GM19455 (cell line): ENCODE measurements at regions not wholly inside any gene's neighbourhood (a gene's known extent, or its start where the extent isn't known, plus 50 kb on each side); places are given as distances from the start of the nearest gene placed in this dataset.
"Not testable (repeated sequence)": the region's sequence is repeated elsewhere in the genome, so short reads cannot be mapped to it uniquely, and the experiment has no call there.

Experiments used
- ATAC-seq: cut with Tn5 transposase; IDR thresholded peaks from one replicate; pipeline ENCODE4 v1.9.1; 2021; ENCODE audit not compliant: unreplicated experiment

DNA sequence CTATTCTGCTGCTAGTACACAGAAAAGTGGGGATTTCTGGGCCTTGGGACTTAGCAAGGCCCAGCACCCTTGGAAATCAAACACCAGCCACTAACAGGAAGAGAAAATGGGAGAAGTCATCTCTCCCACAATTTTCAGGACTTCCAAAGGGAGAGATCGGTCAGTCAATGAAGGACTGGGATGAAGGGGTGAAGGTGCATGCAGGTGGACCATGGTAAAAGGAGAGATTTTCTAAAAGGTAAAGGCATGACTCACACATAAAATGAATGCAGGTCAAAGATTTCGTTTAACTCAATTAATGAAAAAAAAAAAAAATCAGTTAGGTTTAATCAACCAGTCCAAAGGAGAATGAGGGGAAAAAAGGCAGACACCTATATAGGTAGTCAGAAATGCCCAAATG, 176.4 kb upstream of the PROK2 start:
- ATAC-seq = no peak

DNA sequence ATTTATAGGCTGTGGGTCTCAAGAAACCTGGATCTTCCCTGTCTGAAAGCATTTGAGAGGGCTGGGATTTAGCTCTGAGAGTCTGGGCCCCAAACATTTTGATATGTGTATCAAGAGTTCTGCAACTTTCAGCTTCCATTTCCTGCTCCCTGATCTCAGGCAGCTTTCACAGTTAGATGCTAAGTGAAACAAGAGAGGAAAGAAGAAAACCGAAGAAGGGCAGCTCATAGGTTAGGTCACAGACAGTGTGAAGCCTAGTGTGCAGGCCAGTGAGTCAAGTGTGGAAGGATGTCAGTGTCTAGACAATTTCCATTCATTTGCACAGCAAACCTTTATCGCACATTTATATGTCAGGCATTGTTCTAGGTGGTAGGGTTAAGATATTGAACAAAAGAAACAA, 173.6 kb upstream of the PROK2 start:
- ATAC-seq = no peak

DNA sequence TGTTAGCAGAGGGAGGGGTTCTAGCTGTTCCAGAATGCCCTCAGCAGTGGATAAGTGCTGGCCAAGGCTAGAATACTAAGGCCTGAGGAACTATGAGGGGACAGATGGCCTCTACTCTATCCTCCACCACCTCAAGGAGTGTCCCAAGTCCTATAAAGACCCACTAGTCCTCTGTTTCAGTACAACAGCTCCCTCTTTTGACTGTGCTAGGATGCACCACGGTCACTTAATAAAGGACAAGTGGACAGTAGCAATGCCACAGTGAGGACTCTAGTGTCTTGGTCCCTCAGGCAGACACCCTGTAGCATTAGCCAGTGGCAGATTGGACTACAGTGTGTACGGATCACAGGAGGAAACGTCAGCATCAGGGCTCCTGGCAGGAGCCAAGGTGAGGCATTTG, 171.8 kb upstream of the PROK2 start:
- ATAC-seq = no peak

DNA sequence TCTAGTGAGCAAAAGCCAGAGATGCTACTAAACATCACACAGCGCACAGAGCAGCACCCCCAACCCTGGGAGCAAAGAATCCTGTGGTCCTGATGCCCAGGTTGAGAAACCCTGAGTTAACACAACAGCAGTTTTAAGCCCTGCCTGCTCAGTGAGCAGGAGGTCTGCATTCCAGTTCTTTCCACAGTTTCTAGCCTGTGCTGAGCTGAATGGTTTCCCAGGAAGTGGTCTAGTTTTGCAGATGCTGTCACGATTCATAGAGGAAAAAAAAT, 171.1 kb upstream of the PROK2 start:
- ATAC-seq = no peak

DNA sequence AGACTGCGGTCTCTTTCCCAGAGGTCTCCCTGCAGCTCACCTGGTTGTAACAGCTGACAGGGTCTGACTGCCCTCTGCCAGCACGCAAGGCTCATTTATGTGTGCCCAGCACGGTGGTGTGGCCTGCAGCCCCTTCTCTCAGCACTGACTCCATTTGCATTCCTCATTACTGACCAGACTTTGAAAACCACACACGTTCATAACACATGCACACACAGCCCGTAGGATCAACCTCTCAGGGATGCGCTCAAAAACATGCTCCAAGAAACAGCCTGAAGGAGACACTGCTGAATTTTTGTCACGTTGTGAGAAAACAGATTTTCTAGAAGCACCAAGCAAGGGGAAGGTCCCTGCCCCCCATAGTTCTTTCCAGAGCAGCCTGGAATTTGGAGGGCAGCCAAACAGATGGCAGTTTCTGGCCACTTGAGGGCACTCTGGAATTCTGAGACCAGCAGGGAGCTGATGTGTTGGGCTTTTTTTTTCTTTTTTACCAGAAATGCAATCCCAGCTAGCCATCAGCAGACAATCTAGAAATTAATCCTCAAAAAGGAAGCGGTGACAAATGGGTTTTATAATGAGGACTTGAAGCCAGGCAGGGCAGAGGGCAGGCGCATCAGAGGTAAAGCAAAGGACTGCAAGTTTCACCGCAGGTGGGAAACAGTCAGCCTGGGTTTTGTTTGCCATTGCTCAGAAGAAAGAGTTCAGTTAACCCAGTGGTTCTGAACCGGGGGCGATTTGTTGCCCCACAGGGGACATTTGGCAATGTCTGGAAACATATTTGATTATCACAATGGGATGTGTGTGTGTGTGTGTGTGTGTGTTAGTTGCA, 170.5 kb upstream of the PROK2 start:
- no peak for ATAC-seq

GRCh38 chr3:71951842-71952241, 166.9 kb upstream of the PROK2 start:
- no peak for ATAC-seq

DNA sequence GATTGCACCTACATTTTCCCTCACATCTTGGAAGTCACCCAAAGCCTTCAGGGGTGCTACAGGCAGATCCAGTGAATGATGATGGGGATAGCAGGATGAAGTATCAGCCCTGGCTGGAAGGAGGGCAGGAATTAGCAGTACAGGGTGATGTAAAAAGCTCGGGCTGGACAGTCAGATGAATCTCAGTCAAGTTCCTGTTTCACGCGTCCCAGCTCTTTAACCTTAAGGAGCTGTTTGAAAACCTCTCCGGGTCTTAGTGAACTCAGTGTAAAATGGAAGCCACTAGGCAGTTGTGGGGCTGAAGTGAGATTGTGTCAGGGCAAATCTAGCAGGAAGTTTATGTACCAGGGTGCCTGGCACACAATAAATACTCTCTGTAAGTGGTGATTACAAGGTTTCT, 166.4 kb upstream of the PROK2 start:
- ATAC-seq = no peak

DNA sequence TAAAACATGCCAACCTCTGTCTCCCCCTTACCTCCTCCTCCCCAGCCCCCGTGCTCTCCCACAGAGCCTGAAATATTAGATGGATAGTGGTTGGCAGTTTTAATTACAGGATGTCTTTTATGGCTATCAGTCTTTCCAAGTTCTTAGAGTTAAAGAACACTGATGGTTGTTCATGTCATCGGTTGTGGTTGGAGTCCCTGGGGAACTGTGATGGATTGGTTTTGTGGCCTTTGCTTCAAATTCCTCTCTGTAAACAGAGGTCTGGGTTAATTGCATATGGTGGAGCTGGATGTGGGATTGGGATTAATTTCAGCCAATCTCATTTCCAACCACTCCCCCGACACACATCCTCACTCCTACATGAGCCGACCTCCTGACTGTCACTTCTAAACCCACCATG, 164.5 kb upstream of the PROK2 start:
- ATAC-seq = no peak

GRCh38 chr3:71944482-71945065, 159.6 kb upstream of the PROK2 start:
- ATAC-seq = no peak

DNA sequence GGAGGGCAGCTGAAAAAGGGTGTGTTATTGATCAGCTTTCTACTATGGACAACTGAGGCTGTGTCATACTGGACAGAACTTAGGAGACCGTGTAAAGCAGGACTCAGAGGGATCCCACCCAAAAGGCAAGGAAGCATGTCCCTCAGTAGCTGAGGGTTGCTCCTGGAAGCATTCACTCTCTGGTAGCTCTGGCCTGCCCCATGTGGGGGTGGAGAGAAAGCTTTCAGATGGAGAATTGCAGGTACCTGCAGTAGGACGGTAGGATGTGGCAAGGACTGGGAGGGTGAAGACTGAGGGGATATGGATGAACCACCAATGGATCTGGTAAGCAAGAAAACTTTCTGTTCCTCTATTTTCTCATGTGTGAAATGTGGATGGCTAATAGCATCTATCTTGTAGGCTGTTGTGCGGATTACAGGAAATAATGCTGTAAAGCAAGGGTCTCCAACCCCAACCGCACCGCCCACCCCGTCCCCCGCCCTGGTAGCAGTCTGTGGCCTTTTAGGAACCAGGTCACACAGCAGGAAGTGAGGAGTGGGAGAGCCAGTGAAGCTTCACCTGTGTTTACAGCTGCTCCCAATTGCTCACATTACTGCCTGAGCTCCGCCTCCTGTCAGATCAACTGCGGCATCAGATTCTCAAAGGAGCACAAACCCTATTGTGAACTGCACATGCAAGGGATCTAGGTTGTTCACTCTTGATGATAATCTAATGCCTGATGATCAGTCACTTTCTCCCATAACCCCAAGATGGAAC, 157.7 kb upstream of the PROK2 start:
- no peak for ATAC-seq

DNA sequence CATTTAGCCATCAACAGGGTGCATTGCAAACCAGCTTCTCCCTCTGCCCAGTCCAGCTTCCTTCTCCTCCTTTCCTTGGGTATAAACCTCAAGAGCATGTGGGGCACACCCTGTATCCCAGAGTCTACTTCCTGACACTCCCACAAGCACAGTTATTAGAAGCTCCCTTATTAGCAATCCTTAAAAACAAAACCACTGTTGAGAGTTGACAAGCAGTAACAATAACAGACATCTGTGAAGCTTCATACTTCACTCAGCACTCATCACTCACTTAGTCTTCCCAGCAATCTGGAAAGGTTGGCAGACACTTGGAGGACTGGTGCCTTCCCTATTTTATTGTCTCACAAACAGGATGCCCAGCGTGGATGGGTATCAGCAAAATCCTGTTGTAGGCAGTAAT, 155.5 kb upstream of the PROK2 start:
- ATAC-seq = no peak

GRCh38 chr3:71938081-71938480, 153.1 kb upstream of the PROK2 start:
- ATAC-seq = not testable (repeated sequence)

GRCh38 chr3:71936681-71937080, 151.7 kb upstream of the PROK2 start:
- ATAC-seq = no peak

GRCh38 chr3:71934520-71935270, 149.7 kb upstream of the PROK2 start:
- ATAC-seq = no peak

DNA sequence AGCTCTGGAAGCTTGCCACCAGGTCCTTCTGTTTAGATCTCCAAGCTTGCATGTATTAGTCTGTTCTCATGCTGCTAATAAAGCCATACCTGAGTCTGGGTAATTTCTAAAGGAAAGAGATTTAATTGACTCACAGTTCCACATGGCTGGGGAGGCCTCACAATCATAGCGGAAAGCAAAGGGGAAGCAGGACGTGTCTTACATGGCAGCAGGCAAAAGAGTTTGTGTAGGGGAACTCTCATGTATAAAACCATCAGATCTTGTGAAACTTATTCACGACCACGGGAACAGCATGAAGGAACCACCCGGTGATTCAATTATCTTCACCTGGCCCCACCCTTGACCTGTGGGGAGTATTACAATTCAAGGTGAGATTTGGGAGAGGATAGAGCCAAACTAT, 147.0 kb upstream of the PROK2 start:
- ATAC-seq = no peak

- no peak for ATAC-seq
Measured at GRCh38 chr3:71930056-71930991, 145.4 kb upstream of the PROK2 start.

- no peak for ATAC-seq
Measured at GRCh38 chr3:71928212-71928611, 143.3 kb upstream of the PROK2 start.

- no peak for ATAC-seq
Measured at GRCh38 chr3:71927505-71928066, 142.6 kb upstream of the PROK2 start.

GRCh38 chr3:71926616-71927015, 141.7 kb upstream of the PROK2 start:
- no peak for ATAC-seq

- ATAC-seq = no peak
Measured at GRCh38 chr3:71926262-71926600, 141.3 kb upstream of the PROK2 start.
